ENCODE measurements at regions not wholly inside any gene's neighbourhood (a gene's known extent, or its start where the extent isn't known, plus 50 kb on each side); places are given as distances from the start of the nearest gene placed in this dataset.

- no peak for TF ChIP-seq CTCF (IDR thresholded peaks at IDR 0.05)
- TF ChIP-seq POLR2A (IDR thresholded peaks at IDR 0.05): no peak
Observed at GRCh38 chr9:83142389-83142788, 79.4 kb upstream of the RASEF start.
